ENCODE measurements at regions not wholly inside any gene's neighbourhood (a gene's known extent, or its start where the extent isn't known, plus 50 kb on each side); places are given as distances from the start of the nearest gene placed in this dataset.

- no peak for DNase-seq
- intact Hi-C loops (cut with DNase I) = no loop called here
These were observed 300.8 kb downstream of the OSTF1 start for GRCh38 chr9:75389101-75389500.

DNA sequence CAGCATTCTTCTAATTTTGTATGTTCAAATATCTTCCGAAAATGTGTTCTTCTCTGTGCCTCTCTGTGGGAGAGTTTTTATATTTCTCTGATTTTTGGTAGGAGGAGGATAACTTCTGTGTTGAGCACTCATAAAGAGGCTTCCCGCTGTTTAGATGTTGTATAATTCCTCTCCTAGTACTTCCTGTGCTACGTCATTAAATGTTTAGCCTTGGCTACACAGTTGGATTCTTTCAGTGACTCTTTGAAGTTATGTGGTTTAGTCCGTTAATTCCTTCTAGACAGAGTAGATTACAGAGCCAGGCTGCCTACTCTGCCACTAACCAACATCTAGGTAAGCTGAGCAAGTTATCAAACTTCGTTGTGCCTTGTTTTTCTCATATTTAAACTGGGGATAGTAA lies 302.6 kb downstream of the OSTF1 start:
- intact Hi-C loops (cut with DNase I) = no loop called here
- DNase-seq = no peak

- intact Hi-C loops (cut with DNase I) = no loop called here
- no peak for DNase-seq
These were observed 303.2 kb downstream of the OSTF1 start for GRCh38 chr9:75391497-75391896.

- intact Hi-C loops (cut with DNase I) = no loop called here
- DNase-seq = no peak
These were observed 307.0 kb downstream of the OSTF1 start for GRCh38 chr9:75395336-75395735.

- intact Hi-C loops (cut with DNase I) = no loop called here
- DNase-seq = no peak
These were observed 309.5 kb downstream of the OSTF1 start for GRCh38 chr9:75397836-75398235.

DNA sequence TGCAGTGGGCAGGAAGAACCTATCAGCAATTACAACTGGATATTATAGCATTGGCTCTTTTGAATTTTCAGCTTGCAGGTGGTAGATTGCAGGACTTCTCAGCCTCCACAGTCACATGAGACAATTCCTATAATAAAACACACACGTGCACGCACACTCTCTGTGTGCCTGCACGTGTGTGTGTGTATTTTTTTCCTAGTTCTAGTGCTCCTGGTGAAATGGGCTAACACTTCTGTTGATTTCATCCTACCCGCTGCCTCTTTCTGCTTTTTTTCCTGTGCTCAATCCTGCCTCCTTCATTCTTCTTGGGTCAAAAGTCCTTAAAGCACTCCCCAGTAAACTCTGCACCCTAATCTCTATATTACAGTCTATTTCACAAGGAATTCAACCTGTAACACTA lies 320.1 kb downstream of the OSTF1 start:
- intact Hi-C loops (cut with DNase I) = no loop called here
- DNase-seq = no peak

GRCh38 chr9:75410405-75410804 lies 322.1 kb downstream of the OSTF1 start:
- DNase-seq = no peak
- intact Hi-C loops (cut with DNase I) = no loop called here

- DNase-seq = no peak
- intact Hi-C loops (cut with DNase I) = no loop called here
These were observed 326.3 kb downstream of the OSTF1 start for GRCh38 chr9:75414371-75415160.

- DNase-seq = no peak
- intact Hi-C loops (cut with DNase I) = no loop called here
These were observed 329.2 kb downstream of the OSTF1 start for GRCh38 chr9:75417471-75417870.

- intact Hi-C loops (cut with DNase I) = no loop called here
- no peak for DNase-seq
These were observed 330.2 kb downstream of the OSTF1 start for GRCh38 chr9:75418518-75418917.

DNA sequence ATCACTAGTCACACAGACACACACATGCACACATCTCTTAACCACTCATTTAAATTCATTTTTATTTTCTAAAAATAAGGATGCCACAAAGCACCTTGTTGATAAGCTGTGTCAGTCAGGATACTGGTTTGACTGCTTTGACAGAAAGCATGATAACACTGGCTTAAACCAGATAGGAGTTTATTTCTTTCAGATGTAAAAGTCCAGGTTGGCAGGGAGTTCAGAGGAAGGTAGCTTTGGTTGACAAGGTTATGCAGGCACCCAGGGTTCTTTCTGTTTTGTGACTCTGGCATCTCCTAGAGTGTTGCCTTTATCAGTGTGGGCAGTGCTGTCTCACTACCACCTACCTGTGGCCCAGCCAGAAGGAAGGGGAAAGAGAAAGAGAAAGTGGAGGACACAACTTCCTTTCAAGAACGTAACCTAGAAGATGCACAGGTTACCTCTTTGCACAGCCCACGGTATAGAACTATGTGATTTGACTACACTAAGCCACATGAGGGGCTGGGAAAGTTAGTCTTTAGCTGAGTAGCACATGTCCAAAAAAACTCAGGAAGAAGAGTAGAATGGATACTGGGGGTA lies 334.7 kb downstream of the OSTF1 start:
- DNase-seq = no peak
- intact Hi-C loops (cut with DNase I) = no loop called here

GRCh38 chr9:75429531-75430475 lies 341.5 kb downstream of the OSTF1 start:
- DNase-seq = peak in 1 of 42 donors; percentile 12
- intact Hi-C loops (cut with DNase I) = no loop called here

DNA sequence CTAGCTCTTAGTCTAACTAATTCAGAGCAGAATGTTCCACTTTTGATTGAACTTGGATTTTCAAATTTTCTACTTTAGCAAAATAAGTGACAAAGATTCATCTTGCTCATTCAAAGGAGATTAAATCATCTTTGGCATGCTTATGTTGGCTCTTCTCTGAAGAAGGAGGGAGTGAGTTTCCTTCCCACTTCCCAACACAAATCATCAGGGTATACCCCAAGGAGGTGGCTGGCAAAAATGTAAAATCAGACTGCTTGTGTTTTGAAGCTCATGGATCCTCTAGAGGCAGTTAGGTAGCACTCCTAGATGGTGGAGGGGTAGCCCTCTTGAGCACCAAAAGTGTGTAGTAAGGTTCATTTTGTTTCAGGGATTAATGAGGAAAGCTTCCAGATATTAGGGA lies 343.1 kb downstream of the OSTF1 start:
- DNase-seq = no peak
- intact Hi-C loops (cut with DNase I) = no loop called here

DNA sequence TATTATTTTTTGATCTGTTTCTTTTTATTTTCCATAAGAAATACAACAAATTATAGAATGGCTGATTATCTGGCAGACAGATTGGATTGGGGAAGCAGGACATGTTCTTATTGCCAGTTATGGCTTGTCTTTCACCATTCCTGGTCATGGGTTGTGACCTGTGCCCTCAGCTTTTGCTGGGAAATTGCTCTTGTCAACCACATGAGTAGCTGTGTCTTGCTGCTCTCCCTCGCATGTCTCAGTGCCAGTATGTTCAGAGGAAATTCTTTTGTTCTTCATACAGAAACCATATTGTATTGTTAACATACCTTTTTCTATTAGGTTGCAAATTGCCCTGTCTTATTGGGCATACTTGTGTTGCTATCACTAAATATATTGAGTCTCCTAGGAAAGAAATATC lies 344.1 kb downstream of the OSTF1 start:
- intact Hi-C loops (cut with DNase I) = no loop called here
- no peak for DNase-seq

GRCh38 chr9:75432888-75433287 lies 344.6 kb downstream of the OSTF1 start:
- intact Hi-C loops (cut with DNase I) = no loop called here
- DNase-seq = no peak

DNA sequence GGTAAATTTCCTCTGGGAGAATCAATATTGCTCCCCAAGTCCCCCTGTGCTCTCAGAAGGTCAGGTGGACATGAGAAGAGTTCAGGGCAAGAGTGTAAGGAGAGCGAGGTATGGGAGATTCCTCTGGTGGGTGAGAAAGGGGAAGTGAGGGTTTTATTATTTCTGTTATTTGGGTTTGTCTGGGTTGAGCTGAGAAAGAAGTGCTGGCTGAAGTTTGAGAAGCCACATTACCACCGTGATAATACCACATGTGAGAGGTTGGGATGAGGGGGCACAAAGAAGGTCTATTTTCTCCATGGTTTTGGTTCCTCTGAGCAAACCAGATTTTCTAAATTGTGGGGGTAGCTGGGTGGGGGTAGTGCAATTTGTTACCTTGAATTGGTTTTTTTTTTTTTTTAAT lies 350.4 kb downstream of the OSTF1 start:
- intact Hi-C loops (cut with DNase I) = no loop called here
- no peak for DNase-seq

DNA sequence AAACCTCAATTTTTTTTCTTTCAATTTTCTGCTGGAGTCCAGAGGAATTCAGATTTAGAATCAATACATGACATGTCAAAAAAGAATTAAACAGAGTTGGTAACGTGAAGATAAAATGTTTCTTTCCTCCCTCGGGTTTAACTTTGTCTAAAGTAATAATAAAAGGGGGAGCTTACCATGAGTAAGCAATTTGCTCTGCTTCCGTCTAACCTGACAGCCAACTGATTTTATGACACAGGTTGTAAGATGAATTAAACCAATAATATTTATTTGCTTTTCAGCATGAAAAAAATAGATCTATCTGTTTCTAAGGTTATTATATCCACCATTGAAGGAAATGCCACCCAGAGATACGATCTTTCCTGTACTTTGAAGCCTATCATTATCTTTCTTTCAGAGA lies 352.6 kb downstream of the OSTF1 start:
- DNase-seq = no peak
- intact Hi-C loops (cut with DNase I) = no loop called here

GRCh38 chr9:75445144-75445543 lies 356.8 kb downstream of the OSTF1 start:
- no peak for DNase-seq
- intact Hi-C loops (cut with DNase I) = no loop called here

DNA sequence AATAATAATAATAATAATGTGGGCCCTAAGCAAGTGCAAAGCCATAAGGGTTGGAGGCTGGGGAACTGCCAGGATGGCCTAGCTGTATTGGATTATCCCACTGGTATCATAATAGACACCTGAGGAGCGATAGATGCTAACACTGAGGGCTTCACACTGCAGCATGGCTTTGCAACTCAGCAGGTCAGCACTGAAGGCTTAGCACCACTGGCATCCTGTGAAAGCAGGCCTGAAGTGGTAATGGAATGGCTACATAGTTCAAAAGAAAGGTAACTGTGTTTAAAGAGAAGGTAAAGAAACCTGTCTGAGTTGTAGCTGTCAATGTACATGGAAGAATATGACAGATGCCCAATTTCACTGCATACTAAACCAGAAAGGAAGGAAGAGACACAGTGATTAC lies 359.0 kb downstream of the OSTF1 start:
- DNase-seq = no peak
- intact Hi-C loops (cut with DNase I) = no loop called here

- DNase-seq = no peak
- intact Hi-C loops (cut with DNase I) = no loop called here
These were observed 360.0 kb downstream of the OSTF1 start for GRCh38 chr9:75448281-75448680.

Measured in head of caudate nucleus (tissue), 42 donors.